ENCODE measurements at regions not wholly inside any gene's neighbourhood (a gene's known extent, or its start where the extent isn't known, plus 50 kb on each side); places are given as distances from the start of the nearest gene placed in this dataset.
"Not testable (repeated sequence)": the region's sequence is repeated elsewhere in the genome, so short reads cannot be mapped to it uniquely, and the experiment has no call there.

DNA sequence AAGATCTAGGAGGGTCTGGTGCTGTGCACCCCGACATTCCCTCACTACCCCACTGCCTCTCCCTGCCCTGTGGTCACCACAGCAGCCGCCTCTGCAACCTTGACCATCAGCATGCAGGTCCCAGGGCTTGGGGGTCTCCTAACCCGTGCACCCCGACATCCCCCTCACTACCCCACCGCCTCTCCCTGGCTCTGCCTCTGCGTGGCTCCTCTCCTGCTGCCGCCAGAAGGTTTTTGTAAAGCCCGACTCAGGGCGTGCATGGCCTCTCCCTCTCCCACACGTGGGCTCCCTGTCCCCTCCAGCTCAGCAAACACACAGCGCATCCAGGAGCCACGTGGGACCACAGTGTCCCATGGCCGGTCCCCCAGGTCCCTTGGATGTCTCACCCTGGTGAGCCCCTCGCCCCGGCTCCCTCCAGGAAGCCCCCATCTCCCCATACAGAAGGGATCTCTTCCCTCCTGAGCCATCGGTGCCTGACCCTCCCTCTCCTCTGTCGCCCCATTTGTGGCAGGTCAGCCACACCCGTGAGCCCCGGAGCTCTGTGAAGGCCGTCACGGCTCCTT lies 112.5 kb upstream of the LPCAT1 start:
- not testable (repeated sequence) for DNase-seq (ENCODE audit: low spot score)

DNA sequence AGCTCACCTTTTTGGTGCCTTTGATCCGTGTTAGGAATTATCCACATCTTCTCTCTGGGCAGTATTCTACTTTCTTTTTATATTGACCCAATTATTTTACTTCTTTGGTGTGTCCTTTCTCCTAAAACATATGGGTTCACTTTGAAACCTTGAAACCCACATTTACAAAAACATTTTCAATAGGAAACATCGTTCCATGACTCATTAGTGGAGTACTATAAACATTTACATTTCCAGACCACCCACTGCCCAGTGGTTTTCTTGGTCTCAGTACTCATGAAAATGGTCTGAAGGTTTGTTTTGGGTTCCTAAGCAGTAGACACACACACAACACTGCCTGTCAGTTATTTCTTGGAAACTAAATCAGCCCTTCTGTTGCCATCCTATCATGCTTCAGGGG lies 111.7 kb upstream of the LPCAT1 start:
- not testable (repeated sequence) for DNase-seq (ENCODE audit: low spot score)

DNA sequence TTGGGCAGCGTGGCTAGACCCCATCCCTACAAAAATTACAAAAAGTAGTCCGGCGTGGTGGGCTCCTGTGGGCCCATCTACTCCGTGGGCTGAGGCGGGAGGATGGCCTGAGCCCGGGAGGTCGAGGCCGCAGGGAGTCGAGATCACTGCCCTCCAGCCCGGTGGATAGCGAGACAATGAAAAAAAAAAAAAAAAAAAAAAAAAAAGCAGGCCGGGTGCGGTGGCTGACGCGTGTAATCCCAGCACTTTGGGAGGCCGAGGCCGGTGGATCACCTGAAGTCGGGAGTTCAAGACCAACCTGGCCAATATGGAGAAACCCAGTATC lies 110.5 kb upstream of the LPCAT1 start:
- DNase-seq (ENCODE audit: low spot score) = no peak

DNA sequence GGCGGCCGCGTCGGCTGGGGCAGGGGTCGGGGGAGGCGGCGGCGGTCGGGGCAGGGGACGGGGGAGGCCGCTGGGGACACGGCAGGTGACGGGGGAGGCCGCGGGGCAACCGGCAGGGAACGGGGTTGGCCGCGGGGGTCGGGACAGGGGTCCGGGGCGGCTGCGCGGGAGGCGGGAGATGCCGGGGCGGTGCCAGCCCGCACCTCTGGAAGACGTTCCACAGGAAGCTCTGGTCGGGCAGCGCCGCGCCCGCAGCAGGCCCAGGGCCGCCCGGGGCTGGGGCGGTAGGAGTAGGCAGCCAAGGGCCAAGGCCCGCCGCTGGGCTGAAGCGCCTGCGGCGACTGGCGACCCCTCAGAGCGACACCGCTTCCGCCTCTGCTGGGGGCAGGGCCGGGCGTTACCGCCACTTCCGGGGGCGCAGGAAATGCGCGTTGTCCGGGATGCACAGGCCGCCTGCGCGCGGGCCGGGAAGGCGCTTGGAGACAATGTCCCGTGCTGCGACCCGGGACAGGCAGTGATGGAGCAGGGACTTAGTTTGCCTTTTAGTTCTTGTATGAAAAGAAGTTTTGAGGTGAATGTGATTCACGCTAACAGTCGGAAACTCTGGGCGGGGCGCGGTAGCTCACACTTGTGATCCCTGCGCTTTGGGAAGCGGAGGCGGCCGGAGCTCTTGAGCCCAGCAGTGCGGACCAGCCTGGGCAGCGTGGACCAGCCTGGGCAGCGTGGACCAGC lies 110.0 kb upstream of the LPCAT1 start:
- DNase-seq (ENCODE audit: low spot score) = peak; percentile 83

DNA sequence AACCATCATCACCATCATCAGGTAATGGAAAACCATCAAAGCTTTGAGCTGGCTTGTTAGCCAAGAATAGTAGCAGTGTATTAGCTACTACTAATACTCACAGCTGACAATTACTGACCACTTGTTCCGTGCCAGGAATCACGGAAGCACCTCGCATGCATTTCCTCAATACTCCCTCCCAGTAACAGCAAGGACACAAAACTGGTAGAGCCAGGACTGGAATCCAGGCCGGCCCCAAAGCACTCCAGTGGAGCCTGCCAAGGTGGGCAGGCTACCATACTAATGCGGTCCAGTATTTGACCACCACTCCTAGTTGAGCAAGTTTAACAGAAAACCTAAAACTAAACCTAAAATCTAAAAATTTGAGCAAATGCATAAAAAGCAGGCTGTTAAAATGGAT lies 107.2 kb upstream of the LPCAT1 start:
- not testable (repeated sequence) for DNase-seq (ENCODE audit: low spot score)

DNA sequence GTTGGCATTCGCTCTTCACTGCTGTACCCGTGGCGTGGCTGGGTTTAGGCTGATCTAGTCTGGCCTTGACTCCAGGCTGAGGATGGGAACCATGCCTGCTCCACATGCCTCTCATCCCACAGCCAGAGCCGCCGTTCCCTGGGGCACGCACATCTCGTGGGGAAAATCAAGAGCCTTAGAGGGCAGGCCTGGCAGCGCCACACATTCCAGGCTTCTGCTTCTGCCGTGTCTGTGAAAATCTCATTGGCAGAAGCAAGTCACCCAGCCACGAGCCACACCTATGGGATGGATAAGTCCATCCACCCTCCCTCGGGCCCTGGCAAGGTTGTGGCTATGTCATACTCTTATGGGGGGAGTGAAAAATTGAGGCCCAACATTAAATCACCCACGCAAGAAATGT lies 102.6 kb upstream of the LPCAT1 start:
- DNase-seq (ENCODE audit: low spot score) = not testable (repeated sequence)

DNA sequence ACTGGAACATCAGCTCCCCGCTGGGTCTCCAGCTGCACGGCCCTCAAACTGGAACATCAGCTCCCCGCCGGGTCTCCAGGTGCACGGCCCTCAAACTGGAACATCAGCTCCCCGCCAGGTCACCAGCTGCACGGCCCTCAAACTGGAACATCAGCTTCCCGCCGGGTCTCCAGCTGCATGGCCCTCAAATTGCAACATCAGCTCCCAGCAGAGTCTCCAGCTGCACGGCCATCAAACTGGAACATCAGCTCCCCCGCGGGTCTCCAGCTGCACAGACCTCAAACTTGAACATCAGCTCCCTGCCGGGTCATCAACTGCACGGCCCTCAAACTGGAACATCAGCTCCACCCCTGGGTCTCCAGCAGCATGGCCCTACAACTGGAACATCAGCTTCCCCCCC lies 95.8 kb upstream of the LPCAT1 start:
- DNase-seq (ENCODE audit: low spot score) = not testable (repeated sequence)

DNA sequence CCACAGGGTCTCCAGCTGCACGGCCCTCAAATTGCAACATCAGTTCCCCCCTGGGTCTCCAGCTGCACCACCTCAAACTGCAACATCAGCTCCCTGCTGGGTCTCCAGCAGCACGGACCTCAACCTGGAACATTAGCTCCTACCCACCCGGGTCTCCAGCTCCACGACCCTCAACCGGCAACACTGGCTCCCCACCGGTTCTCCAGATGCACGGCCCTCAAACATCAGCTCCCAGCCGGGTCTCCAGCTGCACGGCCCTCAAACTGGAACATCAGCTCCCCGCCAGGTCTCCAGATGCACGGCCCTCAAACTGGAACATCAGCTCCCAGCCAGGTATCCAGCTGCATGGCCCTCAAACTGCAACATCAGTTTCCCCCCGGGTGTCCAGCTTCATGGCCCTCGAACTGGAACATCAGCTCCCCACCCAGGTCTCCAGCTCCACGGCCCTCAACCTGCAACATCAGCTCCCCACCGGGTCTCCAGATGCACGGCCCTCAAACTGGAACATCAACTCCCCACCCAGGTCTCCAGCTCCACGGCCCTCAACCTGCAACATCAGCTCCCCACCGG lies 94.6 kb upstream of the LPCAT1 start:
- DNase-seq (ENCODE audit: low spot score) = not testable (repeated sequence)

DNA sequence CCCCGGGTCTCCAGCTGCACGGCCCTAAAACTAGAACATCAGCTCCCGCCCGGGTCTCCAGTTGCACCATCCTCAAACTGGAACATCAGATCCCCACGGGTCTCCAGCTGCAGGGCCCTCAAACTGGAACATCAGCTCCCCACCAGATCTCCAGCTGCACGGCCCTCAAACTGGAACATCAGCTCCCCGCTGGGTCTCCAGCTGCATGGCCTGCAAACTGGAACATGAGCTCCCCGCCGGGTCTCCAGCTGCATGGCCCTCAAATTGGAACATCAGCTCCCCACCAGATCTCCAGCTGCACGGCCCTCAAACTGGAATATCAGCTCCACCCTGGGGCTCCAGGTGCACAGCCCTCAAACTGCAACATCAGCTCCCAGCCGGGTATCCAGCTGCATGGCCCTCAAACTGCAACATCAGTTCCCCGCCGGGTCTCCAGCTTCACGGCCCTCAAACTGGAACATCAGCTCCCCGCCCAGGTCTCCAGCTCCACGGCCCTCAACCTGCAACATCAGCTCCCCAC lies 93.5 kb upstream of the LPCAT1 start:
- not testable (repeated sequence) for DNase-seq (ENCODE audit: low spot score)

DNA sequence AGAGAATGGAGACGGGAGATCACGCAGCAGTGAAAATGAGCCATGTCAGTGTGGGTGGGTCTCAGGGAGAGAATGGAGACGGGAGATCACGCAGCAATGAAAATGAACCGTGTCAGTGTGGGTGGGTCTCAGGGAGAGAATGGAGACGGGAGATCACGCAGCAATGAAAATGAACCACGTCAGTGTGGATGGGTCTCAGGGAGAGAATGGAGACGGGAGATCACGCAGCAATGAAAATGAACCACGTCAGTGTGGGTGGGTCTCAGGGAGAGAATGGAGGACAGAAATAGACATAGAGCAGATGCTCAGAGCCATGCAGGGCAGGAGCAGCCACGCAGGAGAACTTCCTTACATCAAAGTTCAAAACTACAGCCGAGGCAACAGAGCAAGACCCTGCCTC lies 89.8 kb upstream of the LPCAT1 start:
- not testable (repeated sequence) for DNase-seq (ENCODE audit: low spot score)

DNA sequence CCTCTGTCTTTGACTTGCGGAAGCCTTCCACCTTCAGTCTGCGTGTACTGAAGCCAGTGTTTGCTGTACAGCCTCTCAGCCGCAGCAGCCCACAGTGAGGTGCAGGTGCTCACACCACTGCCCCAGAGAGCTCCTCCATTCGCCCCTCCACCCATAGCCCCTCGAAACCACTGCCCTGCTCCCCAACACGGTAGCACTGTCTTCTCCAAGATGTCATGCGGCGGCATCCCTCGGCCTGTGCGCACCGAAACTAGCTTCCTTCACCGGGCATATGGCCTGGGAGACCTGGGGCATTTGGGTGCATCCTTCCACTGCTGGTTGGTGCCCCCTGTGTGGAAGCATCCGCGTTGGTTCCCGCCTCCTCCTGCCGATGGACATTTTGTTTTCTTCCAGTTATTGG lies 86.8 kb upstream of the LPCAT1 start:
- not testable (repeated sequence) for DNase-seq (ENCODE audit: low spot score)

DNA sequence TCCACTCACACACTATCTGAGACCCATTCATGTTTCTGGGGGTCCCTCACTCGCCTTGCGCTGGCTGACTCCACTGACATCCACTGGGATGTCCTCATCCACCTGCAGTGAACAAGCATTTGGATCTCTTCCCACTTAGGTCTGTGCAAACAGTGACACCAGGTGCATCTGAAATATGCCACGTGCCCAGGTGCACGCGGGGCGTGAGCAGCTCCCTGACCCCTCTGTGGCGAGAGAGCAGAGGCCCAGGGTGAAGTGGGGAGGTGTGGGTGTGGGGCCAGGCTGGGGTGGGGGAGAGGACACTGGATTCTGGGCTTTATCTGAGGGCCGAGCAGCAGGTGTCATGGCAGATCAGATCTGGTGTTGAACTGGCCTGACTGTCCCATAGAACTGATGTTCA lies 85.4 kb upstream of the LPCAT1 start:
- DNase-seq (ENCODE audit: low spot score) = not testable (repeated sequence)

DNA sequence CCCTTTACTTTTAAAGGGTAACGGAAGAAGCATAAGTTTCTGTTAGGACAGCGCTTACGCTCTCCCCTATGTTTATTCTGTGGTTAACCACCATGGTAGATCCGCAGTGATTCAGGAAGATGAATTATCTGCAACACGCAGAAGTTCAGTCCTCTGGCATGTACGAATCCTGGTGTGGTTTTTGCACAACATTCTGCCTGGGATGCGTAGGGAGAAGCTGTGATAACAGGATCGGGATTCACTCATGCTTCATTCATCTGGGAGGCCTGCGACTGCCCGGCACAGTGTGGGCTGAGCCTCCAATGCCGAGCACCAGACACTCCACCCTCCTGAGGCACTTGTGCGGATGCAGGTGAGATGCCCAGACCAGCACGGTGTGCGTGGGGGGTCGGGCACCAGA lies 84.6 kb upstream of the LPCAT1 start:
- not testable (repeated sequence) for DNase-seq (ENCODE audit: low spot score)

DNA sequence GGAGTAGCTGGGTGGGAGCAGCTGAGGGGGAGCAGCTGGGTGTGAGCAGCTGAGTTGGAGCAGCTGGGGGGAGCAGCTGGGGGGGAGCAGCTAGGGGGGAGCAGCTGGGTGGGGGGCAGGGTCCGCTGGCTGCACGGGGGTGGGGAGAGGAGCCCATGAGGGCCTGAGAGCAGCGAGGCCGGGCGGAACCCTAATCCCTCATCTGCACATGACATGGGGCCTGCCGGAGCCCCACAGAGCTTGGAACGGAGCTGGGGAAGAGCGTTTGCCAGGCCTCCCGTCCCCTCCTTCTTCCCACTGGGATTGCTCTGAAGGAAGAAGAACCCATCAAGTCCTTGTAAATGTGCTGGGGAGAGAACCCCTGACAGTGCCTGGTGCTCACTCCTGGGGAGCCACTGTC lies 83.2 kb upstream of the LPCAT1 start:
- not testable (repeated sequence) for DNase-seq (ENCODE audit: low spot score)

DNA sequence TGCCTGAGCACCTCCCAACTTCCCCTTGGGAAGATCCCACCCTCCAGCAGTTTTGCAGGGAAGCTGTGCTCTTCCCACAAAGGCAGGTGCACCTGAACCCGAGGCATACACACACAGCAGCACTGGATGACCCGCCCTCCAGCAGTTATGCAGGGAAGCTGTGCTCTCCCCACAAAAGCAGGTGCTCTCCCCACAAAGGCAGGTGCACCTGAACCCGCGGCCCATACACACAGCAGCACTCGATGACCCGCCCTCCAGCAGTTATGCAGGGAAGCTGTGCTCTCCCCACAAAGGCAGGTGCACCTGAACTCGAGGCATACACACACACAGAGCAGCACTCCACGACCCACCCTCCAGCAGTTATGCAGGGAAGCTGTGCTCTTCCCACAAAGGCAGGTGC lies 80.2 kb upstream of the LPCAT1 start:
- not testable (repeated sequence) for DNase-seq (ENCODE audit: low spot score)

DNA sequence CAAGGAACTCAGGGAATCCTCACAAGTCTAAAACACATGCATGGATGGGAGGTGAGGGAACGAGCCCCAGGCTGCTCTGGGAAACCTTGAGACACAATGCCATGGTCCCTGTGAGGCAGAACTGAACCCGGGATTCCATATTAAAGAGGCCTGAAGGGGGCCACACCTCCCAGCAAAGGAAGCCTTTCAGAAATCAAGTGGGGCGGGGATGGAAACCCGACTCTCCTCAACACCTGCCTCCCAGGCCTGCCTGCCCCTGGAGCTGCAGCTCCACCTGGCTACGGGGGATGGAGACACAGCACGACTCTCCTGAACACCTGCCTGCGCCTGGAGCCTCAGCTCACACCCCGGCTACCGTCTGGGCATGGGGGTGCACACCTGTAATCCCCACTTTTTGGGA lies 77.8 kb upstream of the LPCAT1 start:
- peak; percentile 48 for DNase-seq (ENCODE audit: low spot score)

DNA sequence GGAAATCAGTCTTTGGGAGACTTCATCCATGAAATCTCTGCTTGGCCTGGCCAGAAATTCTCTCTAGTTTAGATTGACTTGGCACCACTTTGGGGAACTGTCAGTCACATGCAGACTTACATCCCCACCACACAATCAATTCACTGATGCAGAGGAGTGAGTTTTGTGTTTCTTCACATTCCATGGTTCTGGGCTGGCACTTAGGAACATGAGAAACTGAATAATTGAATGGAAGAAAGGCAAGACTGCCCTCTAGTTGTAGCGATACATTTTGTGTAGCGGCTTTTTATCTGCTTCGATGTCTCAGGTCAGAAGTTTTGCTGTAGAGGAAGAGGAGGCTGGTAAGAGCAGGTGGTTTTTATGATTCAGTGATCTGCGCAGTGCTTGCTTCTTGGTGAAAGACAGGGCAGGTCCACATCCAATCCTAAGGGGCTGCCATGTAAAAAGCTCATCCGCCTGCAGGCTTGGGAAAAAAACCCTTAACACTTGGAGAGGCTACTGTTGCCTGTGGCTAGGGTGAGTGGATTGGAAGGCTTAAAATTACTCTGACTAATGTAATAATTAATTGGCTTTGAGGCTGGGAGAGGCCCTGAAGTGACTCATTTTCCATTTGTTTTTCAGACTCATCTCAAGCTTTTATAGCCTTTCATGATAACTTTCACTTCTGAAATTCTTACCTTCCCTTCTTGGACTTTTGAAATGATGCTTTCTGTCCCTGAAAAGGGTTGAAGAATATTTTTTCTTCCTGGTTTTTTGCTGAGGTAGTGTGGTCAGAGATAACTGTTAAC lies 75.4 kb upstream of the LPCAT1 start:
- DNase-seq (ENCODE audit: low spot score) = not testable (repeated sequence)

DNA sequence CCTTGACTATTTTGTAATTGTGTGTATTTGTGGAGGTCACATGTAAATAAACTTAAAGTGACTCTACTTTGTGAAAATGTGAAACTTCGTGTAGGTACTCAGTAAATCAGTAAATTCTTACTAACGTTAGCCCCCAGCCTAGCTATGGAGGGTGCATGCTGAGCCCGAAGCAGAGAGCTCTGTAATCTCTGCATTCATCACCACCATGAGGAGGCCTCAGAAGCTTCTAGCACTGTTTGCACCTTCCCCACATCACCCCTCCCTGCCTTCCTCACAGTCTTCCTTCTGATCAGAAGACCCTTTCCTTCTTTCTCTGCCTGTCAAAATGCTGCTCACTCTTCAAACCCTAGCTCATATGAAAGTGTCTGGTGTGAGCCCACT lies 73.3 kb upstream of the LPCAT1 start:
- not testable (repeated sequence) for DNase-seq (ENCODE audit: low spot score)

DNA sequence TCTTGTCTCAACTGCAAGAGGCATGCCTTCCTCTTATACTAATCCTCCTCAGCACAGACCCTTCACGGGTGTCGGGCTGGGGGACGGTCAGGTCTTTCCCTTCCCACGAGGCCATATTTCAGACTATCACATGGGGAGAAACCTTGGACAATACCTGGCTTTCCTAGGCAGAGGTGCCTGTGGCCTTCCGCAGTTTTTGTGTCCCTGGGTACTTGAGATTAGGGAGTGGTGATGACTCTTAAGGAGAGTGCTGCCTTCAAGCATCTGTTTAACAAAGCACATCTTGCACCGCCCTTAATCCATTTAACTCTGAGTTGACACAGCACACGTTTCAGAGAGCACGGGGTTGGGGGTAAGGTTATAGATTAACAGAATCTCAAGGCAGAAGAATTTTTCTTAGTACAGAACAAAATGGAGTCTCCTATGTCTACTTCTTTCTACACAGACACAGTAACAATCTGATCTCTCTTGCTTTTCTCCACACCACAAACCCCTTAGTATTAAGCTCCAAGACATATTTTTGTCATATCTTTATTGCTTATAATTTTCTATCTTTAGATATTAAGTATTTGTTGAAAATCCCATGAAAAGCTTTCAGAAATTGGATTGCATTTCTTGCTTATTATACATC lies 72.8 kb upstream of the LPCAT1 start:
- DNase-seq (ENCODE audit: low spot score) = not testable (repeated sequence)

DNA sequence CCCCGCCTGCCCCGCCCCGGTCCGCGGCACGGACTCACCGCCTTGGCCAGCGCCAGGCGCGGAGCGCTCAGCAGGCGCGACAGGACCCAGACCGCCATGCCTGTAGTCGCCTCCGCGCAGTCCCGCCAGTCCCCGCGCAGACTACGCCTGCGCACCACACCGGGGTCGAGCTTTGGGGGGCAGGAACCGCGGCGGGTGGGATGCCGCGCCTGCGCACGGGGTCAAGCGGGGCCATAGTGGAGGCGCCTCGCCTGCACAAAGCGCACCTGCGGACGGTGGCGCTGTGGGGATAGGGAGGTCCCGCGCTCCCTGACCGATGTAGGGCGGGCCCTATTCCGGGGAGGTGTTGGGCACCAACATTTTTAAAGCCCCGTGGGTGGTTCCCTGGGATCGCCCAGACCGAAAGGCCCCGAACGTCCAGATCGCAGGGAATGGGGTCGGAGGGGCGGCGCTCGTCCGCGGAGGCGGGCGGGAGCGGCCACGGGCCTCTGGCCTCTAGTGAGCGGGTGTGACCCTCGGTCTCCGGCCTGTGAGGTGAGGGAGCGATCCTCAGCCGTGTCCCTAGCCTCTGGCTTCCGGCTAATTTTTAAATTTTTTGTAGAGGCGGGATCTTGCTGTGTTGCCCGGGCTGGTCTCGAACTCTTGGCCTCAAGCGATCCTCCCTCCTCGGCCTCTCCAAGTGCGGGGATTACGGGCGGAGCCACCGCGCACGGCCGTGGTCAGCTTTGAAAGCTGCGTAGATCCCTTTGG lies 70.8 kb upstream of the LPCAT1 start:
- no peak for DNase-seq (ENCODE audit: low spot score)

DNA sequence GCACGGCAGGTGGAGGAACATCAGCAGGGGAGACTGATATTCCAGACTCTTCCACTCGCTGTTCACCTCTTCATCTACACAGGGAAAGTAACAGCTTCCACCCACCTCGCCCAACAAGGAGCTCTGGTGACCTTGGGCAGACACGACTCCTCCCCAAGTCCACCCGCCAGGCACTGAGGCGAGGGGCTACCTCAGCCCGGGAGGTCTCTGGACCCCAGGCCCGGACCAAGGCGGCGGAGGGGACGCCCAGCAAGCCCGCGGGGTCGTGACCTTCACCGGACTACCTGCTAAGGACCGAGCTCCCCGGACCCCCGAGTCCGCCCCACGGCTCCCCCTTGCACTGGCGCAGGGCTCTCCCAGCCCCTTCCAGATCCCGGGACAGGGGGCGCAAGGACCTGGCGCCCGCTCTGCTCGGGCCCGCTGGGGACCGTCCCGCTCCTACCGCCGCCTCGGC lies 70.2 kb upstream of the LPCAT1 start:
- no peak for DNase-seq (ENCODE audit: low spot score)

Data from HuH-7 (cell line).